Lower lobe of right lung (tissue), 2 donors: ENCODE measurements at regions not wholly inside any gene's neighbourhood (a gene's known extent, or its start where the extent isn't known, plus 50 kb on each side); places are given as distances from the start of the nearest gene placed in this dataset.
A peak's percentile ranks its signal among the peaks of the same experiment; 100 is the strongest.

Experiments
- ATAC-seq, 2 donors: fragments of 200-7000 bp; cut with Tn5 transposase; one replicate each; pipeline ENCODE4 v1.9.1; 2020 to 2022; ENCODE audit warnings: mild to moderate bottlenecking in 2 of 2, moderate library complexity in 2 of 2
- DNase-seq: peaks from one replicate; pipeline ENCODE4 v3.0.0-alpha.2; 2020
- H3K27ac ChIP-seq: fragments of 200-600 bp; one replicate; pipeline ENCODE4 v1.8.0; 2022
- H3K27me3 ChIP-seq: fragments of 200-600 bp; one replicate; pipeline ENCODE4 v1.8.0; 2022; ENCODE audit warnings: low read depth
- H3K36me3 ChIP-seq: fragments of 200-600 bp; one replicate; pipeline ENCODE4 v1.8.0; 2022; ENCODE audit warnings: mild to moderate bottlenecking
- H3K4me1 ChIP-seq: fragments of 200-600 bp; one replicate; pipeline ENCODE4 v1.8.0; 2022
- H3K4me3 ChIP-seq: fragments of 200-600 bp; one replicate; pipeline ENCODE4 v1.8.0; 2022; ENCODE audit warnings: mild to moderate bottlenecking
- H3K9me3 ChIP-seq: fragments of 200-600 bp; one replicate; pipeline ENCODE4 v1.8.0; 2022
- intact Hi-C: fragments of 100-400 bp; cut with DNase I; formaldehyde crosslinking; loops from one replicate; pipeline ENCODE4 v1.11.0; 2022
- TF ChIP-seq, protein P1 (sequence below): fragments of 200-600 bp; IDR thresholded peaks from one replicate; pipeline ENCODE4 v1.8.0; 2022; ENCODE audit warnings: antibody characterized with exemption, mild to moderate bottlenecking
- donor health status: DM: no; HTN: yes; CAD: no; lungs with severe emphysema.

DNA sequence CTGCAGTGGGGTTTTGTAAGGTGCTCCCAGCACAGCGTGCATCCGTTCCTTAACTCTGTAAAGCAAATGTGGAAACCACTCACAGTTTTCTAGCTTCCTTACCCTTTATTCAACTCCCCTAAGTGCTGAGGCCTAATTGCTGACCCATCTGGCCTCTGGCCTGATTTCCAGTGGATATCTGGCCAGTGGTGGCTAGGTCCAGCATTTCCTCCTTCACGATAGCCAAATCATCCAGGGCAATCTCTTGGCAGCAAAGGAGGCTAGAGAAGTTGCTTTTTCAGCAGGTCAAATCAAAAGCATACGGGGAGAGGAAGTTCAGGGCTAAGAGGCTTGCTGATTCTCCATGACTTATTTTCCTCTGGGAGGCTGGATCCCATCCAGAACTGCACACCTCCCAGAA lies 286.3 kb upstream of the VLDLR start:
- Histone ChIP-seq H3K27me3 (no peaks in the 10 kb centered on the region), H3K4me1 (no peaks in the 10 kb centered on the region), H3K9me3 (no peaks in the 10 kb centered on the region), H3K27ac (no peak overlapping the region), H3K36me3 (no peaks in the 10 kb centered on the region), H3K4me3 (no peak overlapping the region)
- no peak for DNase-seq
- ATAC-seq = no peak
- TF ChIP-seq, protein P1, sequence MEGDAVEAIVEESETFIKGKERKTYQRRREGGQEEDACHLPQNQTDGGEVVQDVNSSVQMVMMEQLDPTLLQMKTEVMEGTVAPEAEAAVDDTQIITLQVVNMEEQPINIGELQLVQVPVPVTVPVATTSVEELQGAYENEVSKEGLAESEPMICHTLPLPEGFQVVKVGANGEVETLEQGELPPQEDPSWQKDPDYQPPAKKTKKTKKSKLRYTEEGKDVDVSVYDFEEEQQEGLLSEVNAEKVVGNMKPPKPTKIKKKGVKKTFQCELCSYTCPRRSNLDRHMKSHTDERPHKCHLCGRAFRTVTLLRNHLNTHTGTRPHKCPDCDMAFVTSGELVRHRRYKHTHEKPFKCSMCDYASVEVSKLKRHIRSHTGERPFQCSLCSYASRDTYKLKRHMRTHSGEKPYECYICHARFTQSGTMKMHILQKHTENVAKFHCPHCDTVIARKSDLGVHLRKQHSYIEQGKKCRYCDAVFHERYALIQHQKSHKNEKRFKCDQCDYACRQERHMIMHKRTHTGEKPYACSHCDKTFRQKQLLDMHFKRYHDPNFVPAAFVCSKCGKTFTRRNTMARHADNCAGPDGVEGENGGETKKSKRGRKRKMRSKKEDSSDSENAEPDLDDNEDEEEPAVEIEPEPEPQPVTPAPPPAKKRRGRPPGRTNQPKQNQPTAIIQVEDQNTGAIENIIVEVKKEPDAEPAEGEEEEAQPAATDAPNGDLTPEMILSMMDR = no peak
- intact Hi-C loops = no loop called here

DNA sequence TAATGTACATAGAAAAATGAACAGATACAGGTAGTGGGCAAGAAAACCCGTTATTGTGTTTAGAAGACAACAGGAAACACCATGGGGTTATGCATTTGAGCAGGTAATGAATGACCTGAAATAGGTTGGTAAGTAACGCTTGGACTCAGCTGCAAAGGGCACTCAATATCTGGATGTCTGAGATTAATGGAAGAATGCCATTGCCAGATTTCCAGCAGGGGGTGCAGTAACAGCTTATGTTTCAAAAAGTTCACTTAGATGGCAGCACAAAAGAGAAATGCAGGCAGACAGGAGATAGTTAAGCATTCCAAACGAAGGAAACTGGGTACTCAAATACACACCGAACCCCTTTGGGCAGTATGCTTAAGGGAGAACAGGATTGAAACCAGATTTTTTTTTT lies 285.5 kb upstream of the VLDLR start:
- Histone ChIP-seq H3K9me3 (no peaks in the 10 kb centered on the region), H3K27me3 (no peaks in the 10 kb centered on the region), H3K4me3 (no peak overlapping the region), H3K27ac (no peak overlapping the region), H3K4me1 (no peaks in the 10 kb centered on the region), H3K36me3 (no peaks in the 10 kb centered on the region)
- TF ChIP-seq, protein P1 = peak; percentile 9
- DNase-seq (no peak), ATAC-seq (no peak)
- intact Hi-C loops = no loop called here

DNA sequence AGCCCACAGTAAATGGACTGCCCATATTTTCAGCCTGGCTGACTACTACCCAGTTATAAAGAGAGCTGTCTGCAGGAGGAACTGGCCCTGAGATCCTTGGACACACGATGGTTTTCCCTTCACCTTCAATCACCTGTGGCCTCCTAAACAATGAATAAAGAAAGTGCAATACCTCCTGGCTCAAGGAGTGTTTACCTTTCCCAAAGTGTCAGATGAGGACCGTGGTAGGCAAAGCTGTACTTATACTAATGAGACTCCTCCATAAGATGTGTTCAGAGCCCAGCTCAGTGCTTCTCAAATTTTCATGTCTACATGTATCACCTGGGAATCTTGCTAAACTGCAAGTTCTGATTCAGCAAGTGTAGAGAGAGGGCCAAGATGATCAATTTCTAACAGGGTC lies 284.5 kb upstream of the VLDLR start:
- Histone ChIP-seq H3K4me3 (no peak overlapping the region), H3K27ac (no peak overlapping the region), H3K36me3 (no peaks in the 10 kb centered on the region), H3K9me3 (no peaks in the 10 kb centered on the region), H3K27me3 (no peaks in the 10 kb centered on the region), H3K4me1 (no peaks in the 10 kb centered on the region)
- ATAC-seq (peak in 1 of 2 donors; percentile 31), DNase-seq (no peak)
- intact Hi-C loops = no loop called here
- TF ChIP-seq, protein P1 = no peak

DNA sequence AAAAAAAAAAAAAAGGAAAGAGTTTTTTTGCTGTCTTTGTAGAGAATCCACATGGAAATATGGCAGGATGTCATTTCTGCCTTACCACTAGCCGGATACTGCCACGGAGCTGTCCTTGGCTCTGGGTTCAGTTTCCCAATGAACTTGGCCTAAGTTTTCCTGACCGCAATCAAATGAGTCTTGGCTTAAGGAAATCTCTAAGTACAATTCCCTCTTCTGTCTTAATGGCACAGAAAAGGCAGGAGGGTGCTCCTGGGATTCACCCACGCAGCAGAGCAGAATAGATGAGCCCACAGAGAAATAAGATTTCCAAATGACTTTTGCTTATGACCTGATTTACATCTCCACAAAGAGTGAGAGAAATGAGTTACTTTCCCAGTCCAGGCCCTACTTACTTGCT lies 284.0 kb upstream of the VLDLR start:
- intact Hi-C loops = no loop called here
- Histone ChIP-seq H3K9me3 (no peaks in the 10 kb centered on the region), H3K4me1 (no peaks in the 10 kb centered on the region), H3K36me3 (no peaks in the 10 kb centered on the region), H3K4me3 (no peak overlapping the region), H3K27ac (no peak overlapping the region), H3K27me3 (no peaks in the 10 kb centered on the region)
- TF ChIP-seq, protein P1 = no peak
- DNase-seq = no peak
- ATAC-seq = no peak

DNA sequence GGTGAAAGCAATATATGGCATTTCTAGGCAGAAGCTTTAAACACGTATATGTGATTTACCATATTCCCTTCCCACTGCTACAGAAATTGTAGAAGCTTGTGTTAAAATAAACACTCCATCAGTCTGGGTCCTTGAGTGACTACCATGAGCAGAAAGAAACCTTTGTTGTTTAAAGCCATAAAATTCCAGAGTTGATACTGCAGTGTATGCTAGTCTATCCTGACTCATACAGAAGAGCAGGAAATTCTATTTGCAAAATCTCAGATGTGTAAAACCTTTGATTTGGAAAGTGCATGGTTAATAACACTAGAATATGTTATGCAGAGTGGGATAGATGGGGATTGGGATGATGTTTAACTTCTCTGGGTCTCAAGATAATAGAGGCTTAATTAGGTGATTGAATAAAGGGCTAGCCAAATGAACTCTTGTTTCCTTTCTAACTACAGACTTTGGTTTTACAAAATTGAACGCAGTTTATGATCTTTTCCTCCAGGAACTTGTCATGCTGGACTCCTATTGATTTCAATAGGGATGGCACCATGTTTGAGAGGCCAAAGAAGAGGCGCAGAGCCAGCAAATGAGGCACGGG lies 282.7 kb upstream of the VLDLR start:
- intact Hi-C loops = no loop called here
- no peaks in the 10 kb centered on the region for H3K36me3 ChIP-seq
- no peak overlapping the region for H3K27ac ChIP-seq
- no peaks in the 10 kb centered on the region for H3K27me3 ChIP-seq
- TF ChIP-seq, protein P1 = no peak
- H3K4me3 ChIP-seq = no peak overlapping the region
- ATAC-seq (no peak), DNase-seq (no peak)
- H3K9me3 ChIP-seq = no peaks in the 10 kb centered on the region
- H3K4me1 ChIP-seq = no peaks in the 10 kb centered on the region

DNA sequence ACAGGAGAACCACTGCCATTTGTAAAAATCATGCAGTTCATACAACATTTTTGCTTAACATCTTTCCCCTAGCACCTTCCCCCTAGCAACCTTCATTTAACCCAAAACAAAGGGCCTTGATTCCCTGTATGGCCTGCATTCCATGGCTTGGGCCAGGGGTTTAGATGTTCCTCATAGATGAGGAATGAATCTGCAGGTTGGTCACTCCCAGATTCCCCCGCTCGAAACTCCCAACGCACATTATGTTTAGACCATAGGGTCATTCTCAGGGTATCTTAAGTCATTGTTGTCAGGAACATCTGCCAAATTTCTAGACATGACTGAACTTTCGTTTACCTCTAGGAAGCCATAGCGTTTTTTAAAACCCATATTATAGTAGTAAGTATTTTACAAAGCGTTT lies 282.2 kb upstream of the VLDLR start:
- H3K9me3 ChIP-seq = no peaks in the 10 kb centered on the region
- H3K36me3 ChIP-seq = no peaks in the 10 kb centered on the region
- no peak overlapping the region for H3K27ac ChIP-seq
- no peak overlapping the region for H3K4me3 ChIP-seq
- H3K4me1 ChIP-seq = no peaks in the 10 kb centered on the region
- DNase-seq (no peak), ATAC-seq (no peak)
- TF ChIP-seq, protein P1 = no peak
- intact Hi-C loops = no loop called here
- H3K27me3 ChIP-seq = no peaks in the 10 kb centered on the region
